SHP77 treated with DMSO at 0.1 percent for 48 hours (cell line): ENCODE measurements at regions not wholly inside any gene's neighbourhood (a gene's known extent, or its start where the extent isn't known, plus 50 kb on each side); places are given as distances from the start of the nearest gene placed in this dataset.
"Not testable (repeated sequence)": the region's sequence is repeated elsewhere in the genome, so short reads cannot be mapped to it uniquely, and the experiment has no call there.

Experiments used
- DNase-seq: peaks from one replicate; lab custom pipeline; 2025; lab: John Stamatoyannopoulos, UW

DNA sequence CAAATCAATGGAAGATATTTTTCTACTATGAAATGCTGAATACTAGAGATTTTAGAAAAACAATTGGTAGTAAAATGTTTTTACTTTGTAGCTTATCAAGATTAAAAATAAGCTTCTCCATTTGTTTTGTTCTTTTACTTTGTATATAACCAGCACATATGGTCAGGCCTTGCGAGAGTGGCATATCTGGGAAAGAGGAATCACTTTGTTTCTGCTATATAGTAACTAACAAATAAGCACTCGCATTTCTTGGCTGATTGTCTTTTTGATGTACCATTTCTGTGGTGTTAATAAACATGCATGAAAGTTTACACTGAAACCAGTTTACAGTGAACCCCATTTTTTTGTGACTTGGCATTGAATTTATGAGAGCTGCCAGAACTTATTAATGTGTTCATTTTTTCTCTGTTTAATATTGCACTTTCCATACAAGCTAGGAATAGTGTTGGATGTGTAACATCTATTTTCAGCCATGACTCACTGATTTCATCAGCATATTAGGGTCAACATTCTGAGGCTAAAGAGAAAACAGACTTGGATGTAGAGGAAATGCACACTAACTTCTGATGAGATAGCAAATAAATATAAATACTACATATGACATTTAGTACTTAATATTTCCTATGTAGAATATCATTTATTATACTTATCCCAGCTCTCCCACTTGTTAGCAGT, 635.5 kb downstream of the KCNH5 start:
- no peak for DNase-seq

DNA sequence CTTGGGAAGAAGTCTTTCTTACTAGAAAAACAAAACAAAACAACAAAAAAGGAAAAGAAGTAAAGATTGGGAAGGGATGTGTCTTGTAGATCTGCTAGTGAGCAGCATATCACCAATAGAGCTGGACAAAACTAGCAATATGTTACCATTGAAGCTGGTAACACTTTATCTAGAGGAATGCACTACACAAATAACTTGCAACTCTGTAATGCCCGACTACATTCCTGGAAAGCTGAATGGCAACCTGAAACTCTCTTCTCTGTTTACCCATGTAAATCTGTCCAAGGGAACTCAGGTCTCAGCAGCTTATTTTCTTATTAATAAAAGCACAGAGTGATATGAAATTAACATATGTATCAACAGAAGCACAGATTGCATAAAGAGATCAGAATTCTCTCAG, 624.4 kb downstream of the KCNH5 start:
- no peak for DNase-seq

DNA sequence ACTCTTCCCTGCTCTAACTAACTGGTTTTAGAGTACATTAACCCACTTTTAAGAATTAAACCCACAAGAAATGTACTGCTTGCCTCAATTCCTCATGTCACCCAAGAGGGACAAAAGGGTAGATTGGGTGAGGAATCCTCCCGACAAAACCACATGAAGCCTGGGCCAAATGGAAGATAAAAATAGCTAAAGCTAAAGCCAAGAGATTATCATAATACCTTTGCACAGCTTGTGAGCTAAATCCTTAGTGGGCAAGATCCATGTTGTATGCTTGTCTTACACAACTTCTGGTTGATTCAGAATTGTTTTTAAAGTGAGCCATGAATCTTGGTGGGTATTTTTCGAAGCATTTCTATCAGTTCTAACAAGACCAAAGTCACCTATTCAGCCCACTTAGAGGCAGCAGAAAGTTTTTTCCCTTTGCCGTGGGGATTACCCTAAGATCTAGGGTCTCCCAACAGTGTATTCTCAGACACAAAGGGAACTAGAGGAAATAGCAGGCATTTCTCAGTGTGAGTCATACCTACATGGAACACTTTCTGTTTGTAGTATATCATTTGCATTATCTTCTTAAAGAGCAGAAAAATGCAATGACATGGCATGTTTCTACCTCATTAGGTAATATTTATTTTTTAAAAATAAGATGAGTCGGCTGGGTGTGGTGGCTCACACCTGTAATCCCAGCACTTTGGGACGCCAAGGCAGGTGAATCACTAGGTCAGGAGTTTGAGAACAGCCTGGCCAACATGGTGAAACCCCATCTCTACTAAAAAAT, 616.6 kb downstream of the KCNH5 start:
- DNase-seq, result no peak

DNA sequence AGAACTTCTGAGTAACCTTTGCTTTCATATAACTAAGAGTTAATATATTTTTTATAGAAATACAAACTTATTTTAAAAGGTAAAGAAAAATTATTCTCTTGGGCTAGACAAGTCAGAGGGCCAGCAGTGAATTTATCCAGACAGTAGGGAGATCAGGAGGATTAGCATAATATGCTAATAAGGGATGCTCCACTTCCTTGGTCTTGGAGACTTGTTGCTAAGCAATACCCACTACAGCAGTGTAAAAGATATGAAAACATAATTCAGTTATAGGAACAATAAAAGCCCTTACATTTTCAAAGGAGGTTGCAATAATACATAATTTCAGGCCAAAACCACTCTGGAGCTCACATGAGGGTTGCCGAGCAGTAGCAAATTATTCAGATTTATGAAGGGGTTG, 615.6 kb downstream of the KCNH5 start:
- no peak for DNase-seq

DNA sequence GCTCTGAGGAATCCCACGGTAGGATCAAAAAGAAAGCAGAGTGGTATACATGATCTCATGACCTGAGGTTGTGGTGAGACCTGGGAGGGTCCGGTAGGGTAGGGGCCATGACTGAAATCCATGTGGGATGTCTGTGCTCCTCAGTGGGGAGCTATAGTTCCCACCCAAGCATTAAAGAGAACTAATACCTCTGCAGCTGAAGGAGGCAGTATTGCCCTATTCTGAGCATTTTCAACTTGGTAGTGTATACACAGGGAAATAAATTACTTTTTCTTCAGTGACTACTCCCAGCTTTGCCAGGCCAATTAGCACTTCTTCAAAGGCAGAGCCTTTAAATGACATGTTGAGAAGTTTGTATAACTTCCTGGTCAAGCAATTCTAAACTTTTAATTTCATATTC, 613.8 kb downstream of the KCNH5 start:
- no peak for DNase-seq

DNA sequence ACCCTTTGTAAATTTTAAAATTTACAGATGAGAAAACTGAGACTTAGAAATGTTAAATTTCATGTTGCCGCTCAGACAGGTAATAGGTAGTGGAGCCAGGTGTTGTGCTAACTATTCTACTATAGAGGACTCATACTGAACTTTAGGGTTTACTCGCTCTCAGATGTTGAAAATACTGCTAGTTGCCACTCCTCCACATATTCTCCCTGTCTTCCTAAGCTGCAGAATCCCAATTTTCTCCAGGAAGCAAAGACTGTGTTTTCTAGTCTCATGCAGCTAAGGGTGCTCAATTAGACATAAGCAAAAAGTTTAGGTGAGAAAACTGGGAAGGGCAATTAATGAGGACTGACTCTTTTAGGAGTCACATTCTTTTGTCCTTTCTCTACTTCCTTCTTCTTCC, 612.3 kb downstream of the KCNH5 start:
- no peak for DNase-seq

DNA sequence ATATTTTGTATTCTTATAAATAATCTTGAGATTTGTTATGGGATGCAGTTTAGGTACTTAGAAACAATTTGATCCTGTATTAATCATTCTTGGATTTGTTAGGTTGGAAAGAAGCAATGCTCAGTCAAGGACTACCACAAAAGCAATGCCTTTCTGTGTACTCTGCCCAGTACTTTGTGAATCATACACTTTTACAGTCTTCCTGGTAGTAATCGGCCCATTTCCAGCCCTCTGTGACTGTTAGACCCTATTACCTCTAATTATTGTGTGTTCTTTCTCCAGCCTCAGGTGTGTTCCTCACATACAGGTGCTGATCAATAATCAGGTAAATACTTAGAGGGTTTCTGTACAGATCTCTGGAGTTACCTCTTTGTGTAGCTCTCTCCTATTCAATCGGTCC, 609.0 kb downstream of the KCNH5 start:
- no peak for DNase-seq

DNA sequence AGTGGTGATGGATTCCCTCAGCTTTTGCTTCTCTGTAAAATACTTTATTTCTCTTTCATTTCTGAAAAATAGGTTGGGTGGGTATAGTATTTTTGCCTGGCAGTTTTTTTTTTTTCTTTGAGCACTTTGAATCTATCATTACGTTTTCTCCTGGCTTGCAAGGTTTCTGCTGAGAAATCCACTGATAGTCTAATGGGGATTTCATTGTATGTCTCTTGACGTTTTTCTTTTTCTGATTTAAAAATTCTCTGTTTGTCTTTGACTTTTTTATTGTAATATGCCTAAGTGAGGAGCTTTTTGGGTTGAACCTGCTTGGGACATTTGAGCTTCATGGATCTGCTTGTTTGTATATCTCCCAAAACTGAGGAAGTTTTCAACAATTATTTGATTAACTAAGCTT, 606.0 kb downstream of the KCNH5 start:
- no peak for DNase-seq

DNA sequence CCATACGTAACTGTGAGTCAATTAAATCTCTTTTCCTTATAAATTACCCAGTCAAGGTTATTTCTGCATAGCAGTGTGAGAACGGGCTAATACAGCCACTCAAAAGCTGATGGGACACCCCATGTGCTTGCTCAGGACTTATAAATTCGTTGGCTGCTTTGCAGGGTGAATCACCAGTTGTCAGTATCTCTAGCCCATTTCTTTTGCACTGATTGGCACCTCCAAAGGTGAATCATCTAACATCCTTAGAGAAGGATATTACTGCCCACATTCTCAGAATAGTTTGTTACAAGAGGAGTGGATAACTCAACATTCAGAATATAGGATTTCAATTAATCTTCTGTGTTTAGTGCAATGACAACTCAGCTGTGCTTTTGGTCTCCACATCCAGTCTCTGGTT, 601.5 kb downstream of the KCNH5 start:
- no peak for DNase-seq

DNA sequence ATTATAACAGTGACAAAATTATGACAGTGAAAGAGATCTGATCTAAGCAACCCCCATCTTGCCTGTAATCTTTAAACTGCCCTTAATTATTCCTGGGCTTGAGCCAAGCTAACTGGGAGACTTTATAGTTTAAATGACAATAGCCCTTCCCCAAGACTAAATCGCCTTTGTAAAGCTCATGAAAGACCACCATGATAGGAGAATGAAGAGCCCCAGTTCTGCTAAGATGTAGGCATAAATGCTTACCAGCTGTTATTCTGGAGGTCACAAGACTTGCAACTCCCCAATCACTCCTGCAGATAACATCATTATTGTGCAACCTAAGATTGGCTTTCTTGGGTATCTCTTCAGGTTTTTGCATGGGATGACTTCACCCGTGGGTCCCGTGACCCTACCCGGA, 599.7 kb downstream of the KCNH5 start:
- no peak for DNase-seq

DNA sequence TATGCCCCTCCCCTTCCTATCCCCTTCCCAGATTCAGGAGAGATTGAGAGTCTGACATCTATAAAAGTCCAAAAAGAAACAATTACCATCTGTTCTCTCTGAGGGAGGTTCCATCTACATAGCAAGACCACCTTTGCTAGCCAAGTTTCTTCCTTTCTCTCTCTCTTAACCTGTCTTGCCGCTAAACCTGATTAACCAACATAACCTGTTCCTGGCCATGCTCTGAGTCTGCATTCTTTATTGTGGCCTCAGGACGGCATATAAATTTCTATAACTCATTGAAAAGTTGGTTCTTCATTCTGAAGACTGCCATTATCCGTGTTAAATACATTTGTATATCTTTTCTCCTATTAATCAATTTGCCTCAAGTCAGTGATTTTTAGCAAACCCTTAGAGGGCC, 594.0 kb downstream of the KCNH5 start:
- DNase-seq, result no peak

DNA sequence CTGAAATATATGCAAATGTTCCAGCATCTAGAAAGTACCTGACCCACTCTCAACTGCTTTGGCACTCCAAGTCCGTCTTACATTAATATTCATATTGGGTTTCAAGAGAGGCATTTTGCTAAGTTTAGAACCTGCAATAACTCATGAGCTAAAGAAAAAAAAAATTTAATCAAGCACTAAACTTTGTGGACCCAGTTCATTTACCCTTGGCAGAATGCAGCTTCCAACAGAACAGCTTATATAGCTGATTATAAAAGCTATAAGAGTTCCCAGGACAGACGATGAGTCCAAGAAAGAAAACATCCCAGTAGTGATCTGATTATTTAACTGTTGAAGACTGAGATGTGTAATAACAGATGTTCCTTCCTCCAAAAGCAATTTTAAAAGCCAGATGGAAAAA, 592.0 kb downstream of the KCNH5 start:
- DNase-seq, result no peak

DNA sequence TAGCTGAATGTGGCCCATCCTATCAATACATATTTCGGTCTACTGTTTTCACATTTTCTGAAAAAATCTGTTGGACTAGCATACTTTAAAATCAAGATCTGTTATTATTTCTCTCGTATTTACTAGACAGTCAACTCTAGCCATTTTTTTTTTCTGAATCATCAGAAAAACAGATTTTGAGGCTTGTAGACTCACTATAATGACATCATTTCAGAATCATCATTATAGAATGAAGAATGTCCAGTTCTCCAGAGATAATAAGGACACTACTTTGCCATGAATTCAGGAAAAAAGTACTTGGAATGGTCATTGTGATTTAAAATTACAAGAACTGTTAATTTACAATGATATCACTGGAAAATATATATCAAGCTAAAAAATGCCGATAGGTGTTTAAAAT, 589.8 kb downstream of the KCNH5 start:
- DNase-seq, result no peak

DNA sequence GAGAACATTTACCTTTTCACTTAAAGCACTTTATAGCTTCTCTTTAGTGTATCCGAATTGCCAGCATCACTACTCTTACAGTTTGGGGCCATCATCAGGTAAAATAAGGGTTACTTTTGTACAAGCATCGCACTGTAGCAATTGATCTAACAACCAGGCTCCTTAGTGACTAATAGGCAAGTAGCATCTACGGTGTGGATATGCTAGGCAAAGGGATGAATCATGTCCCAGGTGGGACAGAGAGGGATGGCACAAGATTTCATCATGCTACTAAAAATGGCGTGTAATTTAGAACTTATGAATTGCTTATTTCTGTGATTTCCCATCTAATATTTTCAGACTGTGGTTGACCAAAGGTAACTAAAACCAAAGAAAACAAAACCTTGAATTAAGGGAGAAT, 582.3 kb downstream of the KCNH5 start:
- DNase-seq, result no peak

DNA sequence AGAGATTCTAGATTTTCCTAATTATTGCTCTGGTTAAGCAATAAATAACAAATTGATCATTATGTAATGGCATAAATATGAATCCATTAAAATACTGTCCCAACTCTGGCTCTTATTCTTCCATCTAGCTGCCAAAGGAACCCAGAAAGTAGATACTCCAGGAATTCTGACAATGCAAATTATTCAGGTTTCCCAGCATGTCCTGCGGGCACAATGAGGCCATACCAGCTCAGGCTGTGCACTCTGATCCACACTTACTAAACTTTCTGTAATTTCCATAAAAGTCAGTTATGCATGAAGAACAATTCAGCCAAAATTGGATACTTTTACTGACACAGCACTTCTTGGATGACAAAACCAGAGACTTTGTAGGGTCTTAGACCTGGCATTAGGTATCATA, 576.3 kb downstream of the KCNH5 start:
- no peak for DNase-seq

DNA sequence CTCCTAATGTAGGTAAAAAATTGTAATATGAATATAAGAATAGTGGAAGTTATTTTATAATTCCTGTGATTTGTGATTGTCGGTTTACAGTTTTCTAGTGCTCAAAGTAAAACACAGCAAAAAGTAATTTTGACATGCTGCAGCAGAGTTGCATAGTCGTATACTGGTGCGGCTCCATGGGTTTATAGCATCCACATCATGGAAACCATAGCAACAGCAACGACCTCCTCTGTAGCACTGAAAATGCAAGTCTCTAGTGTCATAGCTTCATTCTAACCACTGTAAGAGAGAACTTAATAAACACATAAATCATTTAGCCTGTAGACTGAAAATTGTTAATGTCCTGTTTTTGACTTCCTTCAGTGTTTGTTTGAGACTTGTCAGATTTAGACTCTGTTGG, 574.3 kb downstream of the KCNH5 start:
- no peak for DNase-seq

DNA sequence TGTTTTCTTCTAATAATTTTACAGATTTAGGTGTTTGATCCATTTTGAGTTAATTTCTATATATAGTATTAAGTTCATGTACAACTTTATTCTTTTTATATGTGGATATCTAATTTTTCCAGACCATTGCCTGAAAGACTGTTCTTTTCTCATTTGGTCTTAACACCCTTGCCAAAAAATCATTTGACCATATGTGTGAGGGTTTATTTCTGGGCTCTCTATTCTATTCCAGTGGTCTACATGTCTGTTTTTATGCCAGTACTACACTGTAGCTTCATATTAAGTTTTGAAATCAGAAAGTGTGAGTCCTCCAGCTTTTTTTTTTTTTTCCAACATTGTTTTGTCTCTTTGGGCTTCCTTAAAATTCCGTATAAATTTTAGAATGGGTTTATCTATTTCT, 554.1 kb downstream of the KCNH5 start:
- no peak for DNase-seq

DNA sequence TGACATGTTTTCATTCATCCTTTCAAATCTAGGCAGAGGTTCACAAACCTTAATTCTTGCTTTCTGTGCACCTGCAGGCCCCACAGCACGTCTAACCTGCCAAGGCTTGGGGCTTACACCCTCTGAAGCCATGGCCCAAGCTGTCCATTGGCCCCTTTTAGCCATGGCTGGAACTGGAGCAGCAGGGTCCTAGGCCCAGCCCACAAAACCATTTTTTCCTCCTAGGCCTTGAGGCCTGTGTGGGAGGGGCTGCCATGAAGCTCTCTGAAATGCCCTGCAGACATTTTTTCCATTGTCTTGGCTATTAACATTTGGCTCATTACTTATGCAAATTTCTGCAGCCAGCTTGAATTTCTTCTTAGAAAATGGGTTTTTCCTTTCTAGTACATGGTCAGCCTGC, 547.5 kb downstream of the KCNH5 start:
- no peak for DNase-seq

DNA sequence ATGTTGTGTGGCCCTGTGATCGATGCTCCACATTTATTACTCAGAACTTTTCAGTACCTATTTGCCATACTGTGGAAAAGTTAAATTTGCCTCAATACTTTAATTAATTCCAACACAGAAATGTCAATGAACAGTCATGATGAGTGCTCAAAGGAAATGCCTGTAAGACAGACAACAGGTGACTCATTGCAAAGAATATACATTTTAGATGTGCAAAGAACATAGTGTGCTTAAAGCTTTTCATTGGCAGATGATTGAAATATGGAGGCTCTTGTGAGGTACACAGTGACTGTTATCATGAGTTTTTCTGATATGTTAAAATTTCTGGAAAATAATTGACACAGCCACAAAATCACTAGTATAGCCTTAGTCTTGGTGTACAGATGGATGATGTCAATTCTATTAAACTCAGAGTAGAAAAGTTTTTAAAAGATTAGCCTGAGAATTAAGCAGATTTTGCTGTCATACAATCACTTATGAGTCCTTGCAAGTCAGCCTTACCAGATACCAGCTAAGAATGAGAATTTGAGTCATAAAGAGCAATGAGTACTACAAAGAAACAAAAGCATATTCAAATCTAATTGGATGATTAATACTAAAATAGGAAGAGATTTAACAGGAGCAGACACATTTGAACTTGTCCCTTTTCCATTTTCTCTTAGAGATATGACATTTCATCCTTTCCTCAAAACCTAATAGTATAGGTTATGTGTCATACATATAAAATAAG, 544.1 kb downstream of the KCNH5 start:
- DNase-seq, result no peak

DNA sequence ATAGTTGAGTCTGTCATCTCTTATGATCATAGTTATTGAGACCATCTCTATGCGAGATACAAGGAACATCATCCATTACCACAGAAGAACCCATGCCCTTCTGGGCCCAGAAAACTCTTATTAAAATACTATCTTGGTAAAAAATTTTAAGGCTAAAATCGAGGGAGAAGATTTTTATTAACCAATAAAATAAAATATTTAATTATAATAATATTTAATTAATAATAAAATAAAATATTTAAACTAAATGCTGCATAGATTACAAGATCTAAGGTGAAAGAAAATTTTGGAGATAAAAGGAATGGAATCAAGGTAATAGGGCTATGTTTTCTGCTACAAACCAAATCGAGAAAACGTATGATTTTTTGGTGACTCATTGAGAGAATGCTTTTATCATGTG, 540.2 kb downstream of the KCNH5 start:
- DNase-seq, result no peak

DNA sequence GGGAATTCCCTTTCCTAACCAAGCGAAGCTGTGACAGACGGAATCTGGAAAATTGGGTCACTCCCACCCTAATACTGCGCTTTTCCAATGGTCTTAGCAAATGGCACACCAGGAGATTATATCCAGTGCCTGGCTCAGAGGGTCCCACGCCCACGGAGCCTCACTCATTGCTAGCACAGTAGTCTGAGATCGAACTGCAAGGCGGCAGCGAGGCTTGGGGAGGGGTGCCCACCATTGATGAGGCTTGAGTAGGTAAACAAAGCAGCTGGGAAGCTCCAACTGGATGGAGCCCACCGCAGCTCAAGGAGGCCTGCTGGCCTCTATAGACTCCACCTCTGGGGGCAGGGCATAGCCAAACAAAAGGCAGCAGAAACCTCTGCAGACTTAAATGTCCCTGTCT, 523.9 kb downstream of the KCNH5 start:
- not testable (repeated sequence) for DNase-seq

DNA sequence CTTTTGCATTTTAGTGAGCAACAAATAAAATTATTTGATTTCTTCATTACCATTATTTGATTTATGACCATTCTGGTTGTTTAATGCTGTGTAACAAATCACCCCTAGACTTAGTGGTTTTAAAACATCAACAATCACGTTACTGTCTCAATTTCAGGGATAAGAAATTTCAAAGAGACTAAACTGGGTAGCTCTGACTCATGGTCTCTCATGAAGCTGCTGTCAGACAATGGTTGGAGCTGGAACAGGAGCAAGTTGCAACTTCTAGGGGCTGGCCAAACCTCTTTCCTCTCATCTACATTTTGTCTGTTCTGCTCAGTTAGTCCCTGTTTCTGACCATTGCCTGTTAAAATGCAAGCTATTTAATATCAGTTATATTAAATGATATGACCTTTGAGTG, 517.0 kb downstream of the KCNH5 start:
- DNase-seq, result no peak

DNA sequence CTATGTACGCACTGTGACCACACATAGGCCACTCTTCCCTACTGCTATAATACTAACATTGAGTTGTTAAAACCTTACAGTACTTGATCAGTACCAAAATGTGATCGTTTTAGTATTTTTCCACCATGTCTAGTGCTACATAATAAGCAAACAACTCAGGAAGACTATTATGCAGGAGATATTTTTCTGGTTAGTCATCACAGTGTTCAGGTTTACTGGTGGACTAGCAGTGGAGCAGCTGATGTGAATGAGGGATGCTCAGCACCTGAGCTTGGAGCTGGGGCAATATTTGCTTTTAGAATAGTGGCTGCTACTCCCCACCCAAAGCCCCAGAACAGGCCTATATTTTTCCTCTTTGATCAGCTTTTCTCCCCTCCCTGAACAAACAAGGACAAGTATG, 513.1 kb downstream of the KCNH5 start:
- no peak for DNase-seq
